SJCRH30 (cell line): ENCODE measurements at regions not wholly inside any gene's neighbourhood (a gene's known extent, or its start where the extent isn't known, plus 50 kb on each side); places are given as distances from the start of the nearest gene placed in this dataset.
"Not testable (repeated sequence)": the region's sequence is repeated elsewhere in the genome, so short reads cannot be mapped to it uniquely, and the experiment has no call there.

Experiments used
- DNase-seq, 2 experiments: peaks; one replicate each; pipeline ENCODE4 v3.0.0-alpha.2; 2015 to 2020
- H3K27ac ChIP-seq: fragments of 250-450 bp; sonication (Bioruptor Pico); 2 replicates; pipeline ENCODE4 v1.5.1; 2020; ENCODE audit warnings: mild to moderate bottlenecking, moderate library complexity
- H3K27me3 ChIP-seq: fragments of 250-450 bp; sonication (Bioruptor Pico); 2 replicates; pipeline ENCODE4 v1.5.1; 2020; ENCODE audit warnings: mild to moderate bottlenecking, moderate library complexity
- H3K36me3 ChIP-seq: fragments of 250-450 bp; sonication (Bioruptor Pico); 2 replicates; pipeline ENCODE4 v1.5.1; 2020; ENCODE audit warnings: mild to moderate bottlenecking, moderate library complexity
- H3K4me1 ChIP-seq: fragments of 250-450 bp; sonication (Bioruptor Pico); 2 replicates; pipeline ENCODE4 v1.5.1; 2020; ENCODE audit warnings: mild to moderate bottlenecking, moderate library complexity
- H3K4me3 ChIP-seq: fragments of 250-450 bp; sonication (Bioruptor Pico); 2 replicates; pipeline ENCODE4 v1.5.1; 2020; ENCODE audit warnings: mild to moderate bottlenecking, moderate library complexity
- H3K9me3 ChIP-seq: fragments of 250-450 bp; sonication (Bioruptor Pico); replicated peaks from 2 replicates; pipeline ENCODE4 v1.5.1; 2020; ENCODE audit warnings: mild to moderate bottlenecking, moderate library complexity

DNA sequence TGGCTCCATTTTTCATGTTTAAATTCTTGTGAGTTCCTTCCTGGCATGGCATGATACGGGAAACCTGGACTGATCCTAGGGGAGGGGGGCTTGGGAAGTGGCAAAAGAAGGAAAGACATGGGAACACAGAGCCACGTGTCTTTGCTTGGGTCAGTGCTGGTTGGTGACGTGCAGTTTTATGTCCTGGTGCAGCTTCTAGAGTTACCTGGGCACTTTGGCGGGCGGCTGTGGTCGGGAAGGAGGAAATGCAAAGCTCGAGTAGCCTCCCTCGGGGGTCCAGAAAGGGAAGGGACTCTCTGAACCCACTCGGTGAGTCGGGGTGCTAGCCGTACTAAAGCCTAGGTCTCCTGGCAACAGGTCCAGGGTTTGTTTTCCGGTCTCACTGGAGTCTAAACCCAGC lies 94.6 kb downstream of the APOB start:
- peaks cover 5% of the 10 kb centered on the region; the same call in 1 of the 2 replicates for H3K27me3 ChIP-seq
- H3K9me3 ChIP-seq: no peaks in the 10 kb centered on the region

GRCh38 chr2:20946468-20946867 lies 97.4 kb downstream of the APOB start:
- DNase-seq: no peak
- Histone ChIP-seq H3K9me3 (no peaks in the 10 kb centered on the region), H3K36me3 (no peaks in the 10 kb centered on the region), H3K27ac (no peak overlapping the region), H3K4me3 (no peak overlapping the region), H3K4me1 (no peaks in the 10 kb centered on the region), H3K27me3 (peaks cover 19% of the 10 kb centered on the region; the same call in 1 of the 2 replicates)

More for the DNA sequence above, 94.6 kb downstream of the APOB start:
- Histone ChIP-seq H3K4me3 (no peak overlapping the region), H3K27ac (no peak overlapping the region), H3K4me1 (no peaks in the 10 kb centered on the region), H3K36me3 (no peaks in the 10 kb centered on the region)
- DNase-seq: no peak

- H3K9me3 ChIP-seq, H3K4me3 ChIP-seq, H3K27ac ChIP-seq, H3K4me1 ChIP-seq, DNase-seq, H3K36me3 ChIP-seq: not testable (repeated sequence)
- H3K27me3 ChIP-seq: peaks cover 26% of the 10 kb centered on the region; the same call in 1 of the 2 replicates
These were observed 100.2 kb downstream of the APOB start for GRCh38 chr2:20943721-20944120.

DNA sequence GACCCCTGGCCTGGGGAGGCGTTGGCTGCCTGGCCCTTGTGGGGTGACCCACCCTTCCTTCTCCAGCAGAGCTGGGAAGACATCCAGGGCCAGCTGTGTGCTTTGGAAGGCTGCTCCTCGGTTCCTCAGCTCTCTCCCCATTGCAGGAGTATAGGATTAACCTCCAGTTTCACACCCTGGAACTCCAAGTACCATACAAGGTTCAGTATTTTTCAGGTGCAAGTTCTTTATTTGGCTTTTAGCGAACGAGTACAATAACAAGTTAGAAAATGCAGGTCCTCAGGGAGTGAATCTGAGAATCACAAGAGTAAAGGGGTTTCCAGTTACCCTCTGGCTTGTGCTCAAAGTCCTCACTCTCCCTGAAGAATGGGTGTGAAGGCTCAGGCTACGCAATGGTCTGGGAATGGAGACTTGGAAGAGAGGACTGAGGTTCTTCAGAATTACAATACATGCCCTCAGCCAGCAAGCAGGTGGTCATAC lies 101.2 kb downstream of the APOB start:
- DNase-seq: no peak
- no peaks in the 10 kb centered on the region for H3K36me3 ChIP-seq
- peaks cover 21% of the 10 kb centered on the region; the same call in 1 of the 2 replicates for H3K27me3 ChIP-seq
- H3K27ac ChIP-seq: no peak overlapping the region
- no peaks in the 10 kb centered on the region for H3K9me3 ChIP-seq
- no peak overlapping the region for H3K4me3 ChIP-seq
- H3K4me1 ChIP-seq: no peaks in the 10 kb centered on the region

DNA sequence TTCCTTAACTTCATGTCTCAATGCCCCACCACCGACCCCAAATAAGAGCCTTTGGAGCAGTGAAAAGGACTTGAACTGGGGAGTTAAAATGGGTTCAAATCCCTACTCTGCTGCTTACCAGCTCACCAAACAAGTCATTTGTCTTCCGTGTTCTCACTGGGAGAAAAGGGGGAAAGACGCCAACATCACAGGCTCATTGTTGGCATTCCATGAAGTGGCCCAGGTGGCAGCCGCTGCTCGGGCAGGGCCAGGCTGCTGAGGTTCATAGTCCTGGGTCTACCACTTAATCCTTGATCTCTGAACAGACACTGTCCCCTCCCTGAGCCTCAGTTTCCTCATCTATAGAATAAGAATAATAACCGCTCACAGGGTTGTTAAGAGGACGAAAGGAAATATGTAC lies 103.0 kb downstream of the APOB start:
- H3K9me3 ChIP-seq: no peaks in the 10 kb centered on the region
- DNase-seq: no peak

GRCh38 chr2:20939931-20940795 lies 103.7 kb downstream of the APOB start:
- Histone ChIP-seq H3K36me3 (no peaks in the 10 kb centered on the region), H3K4me3 (no peak overlapping the region), H3K27me3 (peaks cover 21% of the 10 kb centered on the region; the same call in 1 of the 2 replicates), H3K9me3 (no peaks in the 10 kb centered on the region), H3K27ac (no peak overlapping the region), H3K4me1 (no peaks in the 10 kb centered on the region)
- DNase-seq: no peak

More for the DNA sequence above, 103.0 kb downstream of the APOB start:
- Histone ChIP-seq H3K4me1 (no peaks in the 10 kb centered on the region), H3K36me3 (no peaks in the 10 kb centered on the region), H3K4me3 (no peak overlapping the region), H3K27me3 (peaks cover 21% of the 10 kb centered on the region; the same call in 1 of the 2 replicates), H3K27ac (no peak overlapping the region)

GRCh38 chr2:20937353-20937752 lies 106.5 kb downstream of the APOB start:
- Histone ChIP-seq H3K36me3 (no peaks in the 10 kb centered on the region), H3K9me3 (no peaks in the 10 kb centered on the region), H3K4me3 (no peak overlapping the region), H3K4me1 (no peaks in the 10 kb centered on the region), H3K27ac (no peak overlapping the region), H3K27me3 (peaks cover 13% of the 10 kb centered on the region; the same call in 1 of the 2 replicates)
- no peak for DNase-seq

GRCh38 chr2:20935168-20935775 lies 108.6 kb downstream of the APOB start:
- no peak overlapping the region for H3K27ac ChIP-seq
- H3K4me3 ChIP-seq: no peak overlapping the region
- 0 out of 2 replicates have a peak, but pooled peaks cover 5% of the 10 kb centered on the region for H3K27me3 ChIP-seq
- H3K36me3 ChIP-seq: no peaks in the 10 kb centered on the region
- no peaks in the 10 kb centered on the region for H3K4me1 ChIP-seq
- no peak for DNase-seq
- H3K9me3 ChIP-seq: no peaks in the 10 kb centered on the region

DNA sequence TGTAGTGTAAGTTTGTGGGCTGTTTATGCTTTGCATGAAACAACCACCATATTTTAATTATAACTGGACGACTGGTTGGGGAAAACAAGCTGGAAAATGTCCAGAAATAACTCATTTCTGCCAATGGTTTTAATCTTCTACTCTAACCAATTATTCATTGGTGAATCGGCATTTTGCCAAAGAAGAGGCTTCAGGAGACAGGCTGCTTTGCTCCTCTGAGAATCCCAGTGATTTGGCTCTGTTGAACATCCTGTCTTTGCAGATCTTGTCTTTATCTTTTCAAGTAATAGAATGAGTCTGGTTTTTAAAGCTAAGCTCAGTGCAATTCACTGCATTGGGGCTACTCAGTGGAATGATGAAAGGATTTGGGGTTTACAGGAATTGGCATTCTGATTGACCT lies 109.6 kb downstream of the APOB start:
- H3K27me3 ChIP-seq: no peaks in the 10 kb centered on the region
- H3K4me3 ChIP-seq: no peak overlapping the region
- DNase-seq: no peak
- H3K36me3 ChIP-seq: no peaks in the 10 kb centered on the region
- H3K4me1 ChIP-seq: no peaks in the 10 kb centered on the region
- no peak overlapping the region for H3K27ac ChIP-seq
- no peaks in the 10 kb centered on the region for H3K9me3 ChIP-seq

GRCh38 chr2:20933714-20934113 lies 110.2 kb downstream of the APOB start:
- H3K27me3 ChIP-seq: no peaks in the 10 kb centered on the region
- no peaks in the 10 kb centered on the region for H3K36me3 ChIP-seq
- H3K4me1 ChIP-seq: no peaks in the 10 kb centered on the region
- no peak overlapping the region for H3K27ac ChIP-seq
- H3K9me3 ChIP-seq: 0 out of 2 replicates have a peak, but pooled peaks cover 1% of the 10 kb centered on the region
- no peak for DNase-seq
- H3K4me3 ChIP-seq: no peak overlapping the region

DNA sequence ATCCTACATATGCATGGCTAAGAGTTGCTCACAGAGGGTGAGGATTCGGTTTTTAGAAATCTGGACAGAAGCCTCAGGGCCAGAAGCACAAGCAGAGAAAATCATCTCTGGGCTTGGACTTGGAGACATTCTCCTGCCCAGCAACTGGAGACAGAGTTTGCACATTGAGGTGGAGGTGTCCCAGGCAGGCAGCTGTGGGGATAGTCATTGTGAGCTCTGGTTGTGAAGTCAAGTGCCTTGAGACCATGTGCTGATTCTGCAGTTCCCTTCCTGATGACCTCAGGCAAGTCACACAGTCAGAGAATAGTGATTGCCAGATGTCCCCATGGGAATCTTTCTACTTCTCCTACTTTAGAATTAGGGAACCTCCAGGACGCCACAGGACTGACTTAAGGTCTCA lies 108.4 kb upstream of the LDAH start:
- Histone ChIP-seq H3K4me3 (no peak overlapping the region), H3K4me1 (no peaks in the 10 kb centered on the region), H3K36me3 (no peaks in the 10 kb centered on the region), H3K27me3 (no peaks in the 10 kb centered on the region), H3K27ac (no peak overlapping the region), H3K9me3 (0 out of 2 replicates have a peak, but pooled peaks cover 2% of the 10 kb centered on the region)
- no peak for DNase-seq

DNA sequence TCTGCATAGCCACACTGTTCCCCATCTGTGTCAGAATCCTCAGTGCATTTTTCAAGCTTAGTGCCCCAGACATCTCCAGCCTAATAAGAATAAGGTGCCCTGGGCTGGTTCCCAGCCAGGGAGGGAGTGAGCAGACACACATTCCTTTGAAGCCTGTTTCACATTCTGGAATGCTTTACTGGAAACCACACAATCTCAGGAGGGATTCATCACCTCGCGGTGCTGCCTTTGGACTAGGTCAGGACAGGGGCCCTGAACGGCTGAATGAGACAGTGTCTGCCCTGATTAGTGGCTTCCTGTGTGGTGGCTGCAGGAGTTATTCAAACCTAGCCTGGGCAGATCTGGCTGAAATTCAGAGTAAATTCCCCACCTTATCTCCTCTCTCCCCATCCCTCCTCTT lies 108.0 kb upstream of the LDAH start:
- H3K27me3 ChIP-seq: no peaks in the 10 kb centered on the region
- no peaks in the 10 kb centered on the region for H3K36me3 ChIP-seq
- H3K4me1 ChIP-seq: no peaks in the 10 kb centered on the region
- H3K27ac ChIP-seq: no peak overlapping the region
- no peak overlapping the region for H3K4me3 ChIP-seq
- peak in 1 of 2 experiments; percentile 13 for DNase-seq
- H3K9me3 ChIP-seq: 0 out of 2 replicates have a peak, but pooled peaks cover 2% of the 10 kb centered on the region

DNA sequence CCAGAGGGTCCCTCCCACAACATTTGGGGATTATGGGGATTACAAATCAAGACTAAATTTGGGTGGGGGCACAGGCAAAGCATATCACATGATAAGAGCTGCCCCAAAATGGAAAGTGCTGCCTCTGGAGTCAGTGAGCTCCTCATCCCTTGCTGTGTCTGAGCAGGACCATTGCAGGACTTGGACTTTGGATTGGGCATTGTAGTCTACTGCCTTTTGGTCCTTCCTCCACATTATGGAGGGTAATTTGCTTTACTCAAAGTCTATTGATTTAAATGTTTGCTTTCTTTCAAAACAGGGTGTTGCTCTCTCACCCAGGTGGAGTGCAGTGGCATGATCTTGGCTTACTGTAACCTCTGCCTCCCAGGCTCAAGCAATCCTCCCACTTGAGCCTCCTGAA lies 106.8 kb upstream of the LDAH start:
- no peak for DNase-seq
- H3K9me3 ChIP-seq: 0 out of 2 replicates have a peak, but pooled peaks cover 2% of the 10 kb centered on the region
- H3K4me3 ChIP-seq: no peak overlapping the region
- H3K27me3 ChIP-seq: no peaks in the 10 kb centered on the region
- H3K27ac ChIP-seq: no peak overlapping the region
- H3K36me3 ChIP-seq: no peaks in the 10 kb centered on the region
- H3K4me1 ChIP-seq: no peaks in the 10 kb centered on the region

- no peaks in the 10 kb centered on the region for H3K4me1 ChIP-seq
- 0 out of 2 replicates have a peak, but pooled peaks cover 2% of the 10 kb centered on the region for H3K9me3 ChIP-seq
- no peak overlapping the region for H3K4me3 ChIP-seq
- DNase-seq: no peak
- H3K27me3 ChIP-seq: no peaks in the 10 kb centered on the region
- H3K36me3 ChIP-seq: no peaks in the 10 kb centered on the region
- H3K27ac ChIP-seq: no peak overlapping the region
These were observed 105.7 kb upstream of the LDAH start for GRCh38 chr2:20928617-20929016.

DNA sequence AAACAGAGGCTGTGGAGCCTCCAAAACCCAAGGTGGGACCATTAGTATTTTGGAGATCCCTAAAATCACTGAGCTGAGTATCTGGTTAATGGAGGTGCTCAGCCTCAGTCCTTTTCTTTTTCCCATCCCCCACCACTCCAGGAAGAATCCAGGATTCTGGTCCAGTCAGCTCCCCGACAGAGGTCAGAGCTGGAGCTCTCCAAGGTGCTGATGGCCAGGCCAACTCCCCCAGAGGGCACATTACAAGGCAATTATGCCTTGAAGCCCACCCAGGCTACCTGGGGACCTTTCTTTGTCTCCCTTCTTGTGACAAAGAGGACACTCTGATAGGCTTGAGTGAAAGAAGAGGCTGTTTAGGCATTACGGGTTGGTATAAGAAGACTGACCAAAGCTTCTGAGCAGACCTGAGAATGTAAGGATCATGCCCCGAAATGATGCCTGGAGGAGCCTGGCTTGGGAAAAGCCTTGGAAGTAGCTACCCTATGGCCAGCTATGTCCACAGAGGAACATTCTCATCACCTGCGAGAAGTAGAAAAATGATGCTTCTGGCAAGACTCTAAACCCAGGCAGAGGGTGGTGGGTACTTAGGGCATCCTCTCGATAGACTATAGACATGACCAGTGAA lies 102.5 kb upstream of the LDAH start:
- Histone ChIP-seq H3K9me3 (0 out of 2 replicates have a peak, but pooled peaks cover 2% of the 10 kb centered on the region), H3K4me3 (no peak overlapping the region), H3K27ac (no peak overlapping the region), H3K36me3 (no peaks in the 10 kb centered on the region), H3K4me1 (no peaks in the 10 kb centered on the region), H3K27me3 (no peaks in the 10 kb centered on the region)
- peak; percentile 55 to 68 for DNase-seq
